ENCODE measurements at regions not wholly inside any gene's neighbourhood (a gene's known extent, or its start where the extent isn't known, plus 50 kb on each side); places are given as distances from the start of the nearest gene placed in this dataset.

- in situ Hi-C loops (cut with HindIII; ENCODE audit: low pct_unique_long_range_greater_than_20kb, low sequenced_read_pairs) (no loop called here), intact Hi-C loops (cut with micrococcal nuclease; ENCODE audit: unreplicated experiment) (no loop called here)
- ATAC-seq (no peak), DNase-seq (ENCODE audit: low read depth, low spot score) (no peak)
- Histone ChIP-seq H3K9me3 (ENCODE audit: control insufficient read depth, insufficient read depth, low read depth, low read length) (no peaks in the 10 kb centered on the region), H3K4me1 (ENCODE audit: control insufficient read depth, insufficient read depth, low read length) (no peaks in the 10 kb centered on the region), H3K27ac (ENCODE audit: low read length) (no peak overlapping the region), H3K27me3 (ENCODE audit: control insufficient read depth, insufficient read depth, low read length) (no peaks in the 10 kb centered on the region), H3K36me3 (ENCODE audit: control insufficient read depth, insufficient read depth, low read length) (no peaks in the 10 kb centered on the region), H3K4me3 (ENCODE audit: low read depth in 2 of 2, low read length in 2 of 2) (no peak overlapping the region)
- BruUV-seq (replicated peaks), result no TSS peak
- no peak for TF ChIP-seq REST (IDR thresholded peaks at IDR 0.05; ENCODE audit: insufficient read depth in 1 of 2, low read depth in 2 of 2, low read length in 1 of 2)
- no peak for TF ChIP-seq TCF7L2 (IDR thresholded peaks at IDR 0.05; ENCODE audit: low read depth, low read length)
- no peak for TF ChIP-seq CTCF (IDR thresholded peaks at IDR 0.05)
- no peak for TF ChIP-seq POLR2AphosphoS5 (IDR thresholded peaks at IDR 0.05; ENCODE audit: low read depth, low read length)
- no peak for TF ChIP-seq SIN3A (IDR thresholded peaks at IDR 0.05; ENCODE audit: borderline replicate concordance, insufficient read depth, low read depth, low read length)
- POLR2A ChIA-PET, result no interaction called here
- CTCF ChIA-PET, result no interaction called here
Measured at GRCh38 chr4:106852426-106852825, 183.7 kb downstream of the DKK2 start.

- H3K36me3 ChIP-seq (ENCODE audit: control insufficient read depth, insufficient read depth, low read length), result no peaks in the 10 kb centered on the region
- in situ Hi-C loops (cut with HindIII; ENCODE audit: low pct_unique_long_range_greater_than_20kb, low sequenced_read_pairs) (no loop called here), intact Hi-C loops (cut with micrococcal nuclease; ENCODE audit: unreplicated experiment) (no loop called here)
- H3K9me3 ChIP-seq (ENCODE audit: control insufficient read depth, insufficient read depth, low read depth, low read length), result no peaks in the 10 kb centered on the region
- ChIA-PET POLR2A (no interaction called here), CTCF (no interaction called here)
- DNase-seq (ENCODE audit: low read depth, low spot score) (no peak), ATAC-seq (no peak)
- no peak overlapping the region for H3K4me3 ChIP-seq (ENCODE audit: low read depth in 2 of 2, low read length in 2 of 2)
- no peaks in the 10 kb centered on the region for H3K27me3 ChIP-seq (ENCODE audit: control insufficient read depth, insufficient read depth, low read length)
- no TSS peak for BruUV-seq (replicated peaks)
- TF ChIP-seq TCF7L2 (IDR thresholded peaks at IDR 0.05; ENCODE audit: low read depth, low read length) (no peak), CTCF (IDR thresholded peaks at IDR 0.05) (no peak), SIN3A (IDR thresholded peaks at IDR 0.05; ENCODE audit: borderline replicate concordance, insufficient read depth, low read depth, low read length) (no peak), POLR2AphosphoS5 (IDR thresholded peaks at IDR 0.05; ENCODE audit: low read depth, low read length) (no peak)
- no peak overlapping the region for H3K27ac ChIP-seq (ENCODE audit: low read length)
- H3K4me1 ChIP-seq (ENCODE audit: control insufficient read depth, insufficient read depth, low read length), result no peaks in the 10 kb centered on the region
Measured at GRCh38 chr4:106851726-106852125, 184.4 kb downstream of the DKK2 start.

Measured in Panc1 (cell line).